H1 (cell line): ENCODE measurements at regions not wholly inside any gene's neighbourhood (a gene's known extent, or its start where the extent isn't known, plus 50 kb on each side); places are given as distances from the start of the nearest gene placed in this dataset.

Source experiments
- BCL11A ChIP-seq, 2 experiments: IDR thresholded peaks; one replicate each; pipeline ENCODE4 v1.6.1; 2011; ENCODE audit warnings: low read depth in 2 of 2, low read length in 2 of 2, mild to moderate bottlenecking in 2 of 2
- CHD2 ChIP-seq: IDR thresholded peaks from 2 replicates; pipeline ENCODE4 v1.6.1; 2012; ENCODE audit warnings: low read length, improper control_type of control experiment
- HDAC2 ChIP-seq, 2 experiments: fragments of 300-600 bp in 1 of 2; sonication (generic) in 1 of 2; IDR thresholded peaks; 2 replicates each; pipeline ENCODE4 v1.6.1; 2011 to 2012; ENCODE audit warnings: low read depth in 2 of 2, low read length in 2 of 2, mild to moderate bottlenecking in 2 of 2, moderate library complexity in 2 of 2, borderline replicate concordance in 1 of 2, inconsistent platforms in 1 of 2
- HDAC6 ChIP-seq: IDR thresholded peaks from one replicate; pipeline ENCODE4 v1.7.1; 2012; ENCODE audit warnings: low read depth, mild to moderate bottlenecking, inconsistent platforms, low read length, moderate library complexity
- RAD21 ChIP-seq, 2 experiments: IDR thresholded peaks in 1 of 2; conservative IDR thresholded peaks in 1 of 2; 2 replicates each; pipeline ENCODE4 v1.6.1; 2011; ENCODE audit warnings: low read depth in 2 of 2, low read length in 2 of 2, improper control_type of control experiment in 1 of 2, inconsistent platforms in 1 of 2, mild to moderate bottlenecking in 1 of 2, moderate library complexity in 1 of 2
- SAP30 ChIP-seq: fragments of 300-600 bp; sonication (generic); IDR thresholded peaks from 2 replicates; pipeline ENCODE4 v1.7.1; 2012; ENCODE audit warnings: low read length, moderate library complexity, mild to moderate bottlenecking, inconsistent platforms; ENCODE audit not compliant: insufficient read depth, insufficient replicate concordance
- SIX5 ChIP-seq: IDR thresholded peaks from 2 replicates; pipeline ENCODE4 v1.6.1; 2011; ENCODE audit warnings: mild to moderate bottlenecking, low read depth, low read length
- TF ChIP-seq, protein P1 (sequence below), 3 experiments: IDR thresholded peaks; 1 replicate in 2 of 3; 2 replicates in 1 of 3; pipeline versions ENCODE4 v1.5.1 to v1.6.1; 2011; ENCODE audit warnings: low read length in 3 of 3, mild to moderate bottlenecking in 3 of 3, inconsistent platforms in 2 of 3, low read depth in 1 of 3, moderate library complexity in 1 of 3; ENCODE audit not compliant: insufficient read depth in 1 of 3; ENCODE audit errors: control extremely low read depth in 1 of 3

GRCh38 chr7:142438235-142438922 lies 180.5 kb upstream of the PRSS58 start (continued):
- TF ChIP-seq HDAC2 (IDR thresholded peaks at IDR 0.05; ENCODE audit: borderline replicate concordance in 1 of 2, low read depth in 2 of 2, low read length in 2 of 2) (no peak), HDAC6 (no peak), SAP30 (no peak), BCL11A (IDR thresholded peaks at IDR 0.05; ENCODE audit: low read depth in 2 of 2, low read length in 2 of 2) (no peak), SIX5 (no peak), RAD21 (IDR thresholded peaks at IDR 0.05 in 1 of 2, conservative IDR thresholded peaks at IDR 0.05 in 1 of 2; ENCODE audit: low read depth in 2 of 2, low read length in 2 of 2) (peak; percentile 70 to 83), CHD2 (peak; percentile 65; the same call in 1 of the 2 replicates)
- TF ChIP-seq, protein P1, sequence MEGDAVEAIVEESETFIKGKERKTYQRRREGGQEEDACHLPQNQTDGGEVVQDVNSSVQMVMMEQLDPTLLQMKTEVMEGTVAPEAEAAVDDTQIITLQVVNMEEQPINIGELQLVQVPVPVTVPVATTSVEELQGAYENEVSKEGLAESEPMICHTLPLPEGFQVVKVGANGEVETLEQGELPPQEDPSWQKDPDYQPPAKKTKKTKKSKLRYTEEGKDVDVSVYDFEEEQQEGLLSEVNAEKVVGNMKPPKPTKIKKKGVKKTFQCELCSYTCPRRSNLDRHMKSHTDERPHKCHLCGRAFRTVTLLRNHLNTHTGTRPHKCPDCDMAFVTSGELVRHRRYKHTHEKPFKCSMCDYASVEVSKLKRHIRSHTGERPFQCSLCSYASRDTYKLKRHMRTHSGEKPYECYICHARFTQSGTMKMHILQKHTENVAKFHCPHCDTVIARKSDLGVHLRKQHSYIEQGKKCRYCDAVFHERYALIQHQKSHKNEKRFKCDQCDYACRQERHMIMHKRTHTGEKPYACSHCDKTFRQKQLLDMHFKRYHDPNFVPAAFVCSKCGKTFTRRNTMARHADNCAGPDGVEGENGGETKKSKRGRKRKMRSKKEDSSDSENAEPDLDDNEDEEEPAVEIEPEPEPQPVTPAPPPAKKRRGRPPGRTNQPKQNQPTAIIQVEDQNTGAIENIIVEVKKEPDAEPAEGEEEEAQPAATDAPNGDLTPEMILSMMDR (IDR thresholded peaks at IDR 0.05; ENCODE audit: control extremely low read depth in 1 of 3, insufficient read depth in 1 of 3, low read depth in 1 of 3, low read length in 3 of 3): peak; percentile 95 to 99 (median 95)
